Ovary (tissue), 7 donors: ENCODE measurements at regions not wholly inside any gene's neighbourhood (a gene's known extent, or its start where the extent isn't known, plus 50 kb on each side); places are given as distances from the start of the nearest gene placed in this dataset.

Experiments used
- DNase-seq, 5 donors: peaks; one replicate each; pipeline ENCODE4 v3.0.0-alpha.2; 2019 to 2020
- H3K27ac ChIP-seq, 2 donors: fragments of 200-600 bp; one replicate each; pipeline versions ENCODE4 v1.5.1 to v1.8.0; 2019 to 2022
- H3K27me3 ChIP-seq: fragments of 200-600 bp; one replicate; pipeline ENCODE4 v1.8.0; 2022
- H3K36me3 ChIP-seq: fragments of 200-600 bp; sonication (generic); one replicate; pipeline ENCODE4 v1.5.1; 2019
- H3K4me1 ChIP-seq: one replicate; pipeline ENCODE4 v1.8.1; 2013; ENCODE audit warnings: mild to moderate bottlenecking, moderate library complexity; ENCODE audit not compliant: insufficient read depth
- H3K4me3 ChIP-seq: fragments of 200-600 bp; sonication (generic); one replicate; pipeline ENCODE4 v1.5.1; 2017
- H3K9me3 ChIP-seq, 2 donors: fragments of 200-600 bp in 1 of 2; sonication (generic) in 1 of 2; one replicate each; pipeline versions ENCODE4 v1.5.1 to v1.8.1; 2013 to 2019; ENCODE audit warnings: mild to moderate bottlenecking in 1 of 2, moderate library complexity in 1 of 2
- CTCF ChIP-seq, 3 donors: fragments of 450-650 bp in 2 of 3; fragments of 200-600 bp in 1 of 3; IDR thresholded peaks; one replicate each; pipeline versions ENCODE4 v1.5.1 to v1.8.0; 2016 to 2022; ENCODE audit warnings: antibody characterized with exemption in 3 of 3, mild to moderate bottlenecking in 1 of 3
- EP300 ChIP-seq: sonication (generic); formaldehyde crosslinking; IDR thresholded peaks from one replicate; pipeline ENCODE4 v1.6.1; 2017; ENCODE audit warnings: antibody characterized with exemption
- POLR2A ChIP-seq: fragments of 450-650 bp; IDR thresholded peaks from one replicate; pipeline ENCODE4 v1.6.1; 2017; ENCODE audit warnings: antibody characterized with exemption, mild to moderate bottlenecking, moderate library complexity
- WGBS, 3 donors: extraction: QIAGEN DNeasy Blood & Tissue Kit in 1 of 3; methylation state at CpG; one replicate each; pipeline versions ENCODE4 v1.1.5 to v1.1.7; 2013 to 2017; 5-methylcytosine and 5-hydroxymethylcytosine counted together
- intact Hi-C, 4 donors: fragments of 100-400 bp; cut with DNase I; formaldehyde crosslinking; loops; one replicate each; pipeline versions ENCODE4 v1.11.0 to v1.15.1; 2022 to 2023
- donor health status: DM: no; HTN: no; CAD: no; lungs with moderate emphysema.
- donor health status: DM: no; HTN: no; CAD: no.
- donor health status: Bipolar disorder and iron deficiency.
- donor health status: DM: no; HTN: no; CAD: no.
- donor health status: DM: yes; HTN: yes; CAD: no.

GRCh38 chr6:109269057-109269456 lies 113.2 kb downstream of the CD164 start:
- intact Hi-C loops = no loop called here
- TF ChIP-seq CTCF (IDR thresholded peaks at IDR 0.05) (no peak), EP300 (no peak), POLR2A (no peak)
- Histone ChIP-seq H3K4me1 (no peaks in the 10 kb centered on the region), H3K9me3 (no peaks in the 10 kb centered on the region), H3K4me3 (no peak overlapping the region), H3K27ac (no peak overlapping the region), H3K36me3 (no peaks in the 10 kb centered on the region), H3K27me3 (no peaks in the 10 kb centered on the region)
- no peak for DNase-seq
- 78 to 82% (median 79%) methylated on average over 7 of the region's 7 CpGs for WGBS, 3 donors

GRCh38 chr6:109265530-109265929 lies 116.7 kb downstream of the CD164 start:
- no peak overlapping the region for H3K27ac ChIP-seq
- 91 to 96% (median 94%) methylated on average over 3 of the region's 3 CpGs for WGBS, 3 donors
- H3K36me3 ChIP-seq = no peaks in the 10 kb centered on the region
- no peak overlapping the region for H3K4me3 ChIP-seq
- no peaks in the 10 kb centered on the region for H3K27me3 ChIP-seq
- TF ChIP-seq CTCF (IDR thresholded peaks at IDR 0.05) = no peak
- no peak for TF ChIP-seq EP300
- TF ChIP-seq POLR2A = no peak
- H3K9me3 ChIP-seq = no peaks in the 10 kb centered on the region
- no peak for DNase-seq
- intact Hi-C loops = no loop called here
- peaks cover 7% of the 10 kb centered on the region for H3K4me1 ChIP-seq

- no peak overlapping the region for H3K4me3 ChIP-seq
- intact Hi-C loops = no loop called here
- no peaks in the 10 kb centered on the region for H3K9me3 ChIP-seq
- no peak for DNase-seq
- no peak for TF ChIP-seq EP300
- TF ChIP-seq POLR2A = no peak
- TF ChIP-seq CTCF (IDR thresholded peaks at IDR 0.05) = no peak
- H3K27ac ChIP-seq = no peak overlapping the region
- no peaks in the 10 kb centered on the region for H3K36me3 ChIP-seq
- no peaks in the 10 kb centered on the region for H3K27me3 ChIP-seq
- 90 to 100% (median 98%) methylated on average over 3 of the region's 3 CpGs for WGBS, 3 donors
- H3K4me1 ChIP-seq = peaks cover 8% of the 10 kb centered on the region
Observed at GRCh38 chr6:109263873-109264700, 118.2 kb downstream of the CD164 start.

- Histone ChIP-seq H3K9me3 (no peaks in the 10 kb centered on the region), H3K4me3 (no peak overlapping the region), H3K27me3 (no peaks in the 10 kb centered on the region), H3K36me3 (no peaks in the 10 kb centered on the region), H3K27ac (no peak overlapping the region), H3K4me1 (peaks cover 8% of the 10 kb centered on the region)
- DNase-seq = no peak
- TF ChIP-seq CTCF (IDR thresholded peaks at IDR 0.05) = no peak
- TF ChIP-seq POLR2A = no peak
- intact Hi-C loops = no loop called here
- 91 to 95% (median 94%) methylated on average over 7 of the region's 7 CpGs for WGBS, 3 donors
Observed at GRCh38 chr6:109262261-109262660, 120.0 kb downstream of the CD164 start.
